ENCODE measurements at regions not wholly inside any gene's neighbourhood (a gene's known extent, or its start where the extent isn't known, plus 50 kb on each side); places are given as distances from the start of the nearest gene placed in this dataset.
A peak's percentile ranks its signal among the peaks of the same experiment; 100 is the strongest.

DNA sequence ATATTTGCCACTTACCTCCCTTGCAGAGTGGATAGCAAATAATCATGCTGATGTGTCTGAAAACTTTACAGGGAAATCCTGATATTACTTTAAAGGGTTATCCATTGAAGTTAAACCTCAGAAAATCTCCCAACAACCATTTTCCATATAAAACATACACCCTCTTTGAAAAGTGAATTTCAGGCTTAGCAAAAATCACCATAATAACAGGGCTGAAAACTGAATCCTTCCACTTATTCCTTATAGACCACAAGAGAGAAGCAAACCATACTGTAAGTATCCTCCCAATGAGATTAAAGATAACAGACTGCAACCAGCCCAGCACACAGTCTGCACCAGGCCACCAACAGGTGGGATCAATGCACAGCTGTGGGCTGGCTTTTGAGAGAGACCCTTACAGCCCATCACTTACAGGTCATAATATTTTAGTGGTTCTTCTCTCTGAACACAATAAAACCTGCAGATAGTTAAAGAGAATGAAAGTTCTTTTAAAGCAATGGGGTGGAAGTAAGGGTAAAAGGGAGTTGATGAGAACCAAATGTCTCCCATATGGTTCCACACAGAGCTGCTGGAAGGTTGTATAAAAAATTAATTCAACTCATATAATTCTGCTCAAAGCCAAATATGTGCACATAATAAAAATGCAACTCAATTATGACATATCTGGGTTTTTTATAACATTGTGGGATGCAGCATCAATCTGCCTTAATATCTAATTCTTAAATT is 376.2 kb upstream of the GRAMD2B start:
- DNase-seq (ENCODE audit: low read depth) = no peak
- TF ChIP-seq, protein P1, sequence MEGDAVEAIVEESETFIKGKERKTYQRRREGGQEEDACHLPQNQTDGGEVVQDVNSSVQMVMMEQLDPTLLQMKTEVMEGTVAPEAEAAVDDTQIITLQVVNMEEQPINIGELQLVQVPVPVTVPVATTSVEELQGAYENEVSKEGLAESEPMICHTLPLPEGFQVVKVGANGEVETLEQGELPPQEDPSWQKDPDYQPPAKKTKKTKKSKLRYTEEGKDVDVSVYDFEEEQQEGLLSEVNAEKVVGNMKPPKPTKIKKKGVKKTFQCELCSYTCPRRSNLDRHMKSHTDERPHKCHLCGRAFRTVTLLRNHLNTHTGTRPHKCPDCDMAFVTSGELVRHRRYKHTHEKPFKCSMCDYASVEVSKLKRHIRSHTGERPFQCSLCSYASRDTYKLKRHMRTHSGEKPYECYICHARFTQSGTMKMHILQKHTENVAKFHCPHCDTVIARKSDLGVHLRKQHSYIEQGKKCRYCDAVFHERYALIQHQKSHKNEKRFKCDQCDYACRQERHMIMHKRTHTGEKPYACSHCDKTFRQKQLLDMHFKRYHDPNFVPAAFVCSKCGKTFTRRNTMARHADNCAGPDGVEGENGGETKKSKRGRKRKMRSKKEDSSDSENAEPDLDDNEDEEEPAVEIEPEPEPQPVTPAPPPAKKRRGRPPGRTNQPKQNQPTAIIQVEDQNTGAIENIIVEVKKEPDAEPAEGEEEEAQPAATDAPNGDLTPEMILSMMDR (IDR thresholded peaks at IDR 0.05; ENCODE audit: insufficient read depth, low read depth, low read length) = no peak
- no peak overlapping the region for H3K4me3 ChIP-seq (ENCODE audit: low read depth, low read length)

DNA sequence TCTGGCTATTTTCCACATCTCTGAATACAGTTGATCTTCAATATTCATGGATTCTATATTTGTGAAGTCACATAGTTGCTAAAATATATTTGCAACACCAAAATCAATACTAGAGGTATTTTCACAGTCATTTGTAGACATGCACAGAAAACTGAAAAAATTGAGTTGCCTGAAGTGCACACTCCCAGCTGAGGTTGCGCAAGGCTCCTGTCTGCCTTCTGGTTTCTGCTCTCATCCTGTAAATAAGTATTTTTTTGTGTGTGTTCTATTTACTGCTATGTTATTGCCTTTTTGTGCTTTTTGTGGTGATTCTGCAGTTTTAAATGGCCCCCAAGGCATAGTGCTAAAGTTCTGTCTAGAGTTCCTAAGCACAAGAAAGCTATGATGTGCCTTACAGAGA is 371.1 kb upstream of the GRAMD2B start:
- peak; percentile 31 for DNase-seq (ENCODE audit: low read depth)
- TF ChIP-seq, protein P1 (IDR thresholded peaks at IDR 0.05; ENCODE audit: insufficient read depth, low read depth, low read length) = no peak
- no peak overlapping the region for H3K4me3 ChIP-seq (ENCODE audit: low read depth, low read length)

DNA sequence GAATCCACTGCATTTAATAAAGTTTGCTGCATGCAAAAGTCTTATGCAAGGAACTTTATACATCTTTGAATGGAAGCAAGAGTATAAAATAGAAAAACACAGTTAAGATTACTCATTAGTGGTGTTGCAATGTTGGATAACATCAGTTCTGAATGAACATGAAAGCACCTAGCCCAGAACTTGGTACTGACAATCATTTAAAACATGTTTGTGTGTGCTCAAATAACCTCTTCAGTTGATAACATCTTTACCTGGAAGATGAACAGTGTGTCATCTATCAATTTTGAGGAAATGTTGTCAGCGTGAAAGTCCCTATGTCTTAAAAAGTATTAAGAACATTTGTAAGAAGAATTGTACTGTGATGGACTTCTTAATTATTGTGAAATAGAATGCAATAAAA is 370.4 kb upstream of the GRAMD2B start:
- TF ChIP-seq, protein P1 (IDR thresholded peaks at IDR 0.05; ENCODE audit: insufficient read depth, low read depth, low read length) = no peak
- no peak overlapping the region for H3K4me3 ChIP-seq (ENCODE audit: low read depth, low read length)
- DNase-seq (ENCODE audit: low read depth) = peak; percentile 5

DNA sequence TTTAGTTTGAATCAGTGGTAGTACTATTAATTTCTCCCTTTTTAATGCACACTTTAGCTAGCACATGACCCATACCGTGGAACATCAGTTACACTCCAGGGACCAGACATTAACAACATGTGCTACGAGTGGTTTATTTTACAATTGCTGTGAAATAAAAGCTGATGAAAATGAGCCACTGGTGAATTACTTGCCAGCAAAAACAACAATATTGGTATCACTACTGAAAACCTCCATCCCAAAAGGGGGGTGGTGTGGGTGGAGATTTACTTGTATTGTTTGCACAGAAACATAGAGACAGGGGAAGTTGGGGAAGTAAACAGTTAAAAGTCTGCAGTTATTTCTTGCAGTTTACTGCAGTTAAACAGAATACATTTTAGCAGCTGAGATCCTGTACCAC is 369.6 kb upstream of the GRAMD2B start:
- no peak for DNase-seq (ENCODE audit: low read depth)
- TF ChIP-seq, protein P1 (IDR thresholded peaks at IDR 0.05; ENCODE audit: insufficient read depth, low read depth, low read length) = no peak
- H3K4me3 ChIP-seq (ENCODE audit: low read depth, low read length) = no peak overlapping the region

DNA sequence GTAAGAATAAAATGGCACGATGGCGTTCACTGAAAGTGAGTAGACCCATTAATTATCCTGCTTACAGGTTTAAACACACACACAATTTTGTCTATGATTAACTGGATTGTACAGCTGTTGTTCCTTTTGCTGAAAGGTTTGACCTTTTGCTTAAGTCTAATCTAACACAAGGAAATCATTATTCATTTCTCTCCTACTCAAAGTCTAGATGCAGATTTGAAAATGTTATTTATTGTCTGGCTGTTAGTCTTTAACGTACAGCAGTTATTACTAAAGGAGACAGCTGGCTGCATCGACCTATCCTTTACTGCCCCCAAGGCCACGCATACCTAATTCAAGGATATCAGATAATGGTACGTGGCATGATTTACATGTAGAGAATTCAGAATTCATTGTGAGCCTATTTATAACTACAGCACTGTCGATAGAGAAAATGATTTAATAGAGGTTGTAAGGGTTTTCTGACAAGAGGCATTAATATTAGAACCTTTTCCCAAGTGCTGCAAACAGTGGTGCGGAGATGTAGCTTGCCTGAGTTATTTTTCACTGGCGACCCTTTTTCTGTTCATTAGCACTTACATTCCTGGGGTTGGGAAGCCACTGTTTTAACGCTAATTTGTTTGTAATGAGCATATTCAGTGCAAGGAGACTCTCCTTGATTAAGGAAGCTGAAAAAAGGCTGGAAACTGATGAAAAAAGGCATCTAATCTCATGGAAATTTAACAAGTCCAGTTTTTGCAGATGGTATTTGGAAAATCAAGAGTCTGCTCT is 368.4 kb upstream of the GRAMD2B start:
- H3K4me3 ChIP-seq (ENCODE audit: low read depth, low read length) = no peak overlapping the region
- TF ChIP-seq, protein P1 (IDR thresholded peaks at IDR 0.05; ENCODE audit: insufficient read depth, low read depth, low read length) = no peak
- DNase-seq (ENCODE audit: low read depth) = no peak

DNA sequence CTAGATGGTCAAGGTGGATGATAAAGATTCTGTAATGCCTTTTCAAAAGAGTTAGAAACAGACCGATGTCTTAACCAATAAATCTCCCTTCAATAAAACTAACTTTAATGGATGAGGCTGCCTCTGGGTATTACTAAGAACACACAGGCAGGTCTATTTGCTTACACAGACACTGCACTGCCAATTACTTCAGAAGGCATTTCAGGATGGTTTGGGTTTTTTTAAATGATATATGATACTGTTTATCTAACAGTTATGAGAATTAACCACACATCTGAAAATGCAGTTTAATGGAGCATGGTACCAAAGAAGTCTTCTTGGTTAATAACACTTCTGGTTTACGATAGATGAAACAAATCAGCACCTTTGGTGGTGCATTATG is 367.9 kb upstream of the GRAMD2B start:
- no peak for DNase-seq (ENCODE audit: low read depth)
- no peak overlapping the region for H3K4me3 ChIP-seq (ENCODE audit: low read depth, low read length)
- TF ChIP-seq, protein P1 (IDR thresholded peaks at IDR 0.05; ENCODE audit: insufficient read depth, low read depth, low read length) = no peak

Measured in fibroblast of villous mesenchyme (primary cell).